Esophagus muscularis mucosa (tissue), 4 donors: ENCODE measurements at regions not wholly inside any gene's neighbourhood (a gene's known extent, or its start where the extent isn't known, plus 50 kb on each side); places are given as distances from the start of the nearest gene placed in this dataset.

Source experiments
- DNase-seq: peaks from one replicate; pipeline ENCODE4 v3.0.0-alpha.2; 2017; ENCODE audit errors: extremely low spot score
- H3K27ac ChIP-seq, 4 donors: fragments of 200-600 bp; sonication (generic); replicated peaks in 1 of 4; 1 replicate in 3 of 4; 2 replicates in 1 of 4; pipeline ENCODE4 v1.5.1; 2016 to 2019; ENCODE audit warnings: mild to moderate bottlenecking in 1 of 4
- H3K27me3 ChIP-seq, 4 donors: fragments of 200-600 bp; sonication (generic); one replicate each; pipeline versions ENCODE4 v1.5.1 to v1.6.0; 2016 to 2019
- H3K36me3 ChIP-seq, 4 donors: fragments of 200-600 bp; sonication (generic); one replicate each; pipeline ENCODE4 v1.5.1; 2016 to 2019
- H3K4me1 ChIP-seq, 4 donors: fragments of 200-600 bp; sonication (generic); one replicate each; pipeline ENCODE4 v1.5.1; 2016 to 2019
- H3K4me3 ChIP-seq, 4 donors: fragments of 200-600 bp; sonication (generic); 1 replicate in 2 of 4; 2 replicates in 2 of 4; pipeline ENCODE4 v1.5.1; 2016 to 2019; ENCODE audit warnings: mild to moderate bottlenecking in 4 of 4, moderate library complexity in 1 of 4
- H3K9me3 ChIP-seq, 4 donors: fragments of 200-600 bp; sonication (generic); 1 replicate in 3 of 4; 2 replicates in 1 of 4; pipeline ENCODE4 v1.5.1; 2016 to 2019
- CTCF ChIP-seq, 3 experiments: fragments of 200-600 bp in 2 of 3; fragments of 450-650 bp in 1 of 3; sonication (generic) in 2 of 3; IDR thresholded peaks; one replicate each; pipeline ENCODE4 v1.5.1; 2017 to 2019; ENCODE audit warnings: antibody characterized with exemption in 3 of 3, mild to moderate bottlenecking in 2 of 3, moderate library complexity in 1 of 3
- EP300 ChIP-seq: sonication (generic); formaldehyde crosslinking; IDR thresholded peaks from one replicate; pipeline ENCODE4 v1.6.1; 2017; ENCODE audit warnings: antibody characterized with exemption
- POLR2A ChIP-seq: fragments of 450-650 bp; IDR thresholded peaks from one replicate; pipeline ENCODE4 v1.6.1; 2017; ENCODE audit warnings: antibody characterized with exemption, moderate library complexity, mild to moderate bottlenecking, low read depth
- POLR2AphosphoS5 ChIP-seq, 2 donors: sonication (generic); formaldehyde crosslinking; IDR thresholded peaks; one replicate each; pipeline ENCODE4 v1.6.1; 2017; ENCODE audit warnings: antibody characterized with exemption in 2 of 2
- WGBS: methylation state at CpG from one replicate; pipeline ENCODE4 v1.1.5; 2018; 5-methylcytosine and 5-hydroxymethylcytosine counted together
- intact Hi-C: fragments of 100-400 bp; cut with DNase I; formaldehyde crosslinking; loops from one replicate; pipeline ENCODE4 v1.15.1; 2023

- H3K36me3 ChIP-seq = no peaks in the 10 kb centered on the region
- WGBS = 84% methylated on average over 18 of the region's 18 CpGs
- no peaks in the 10 kb centered on the region for H3K4me1 ChIP-seq
- DNase-seq = no peak
- H3K27ac ChIP-seq = no peak overlapping the region
- intact Hi-C loops = no loop called here
- no peaks in the 10 kb centered on the region for H3K9me3 ChIP-seq
- TF ChIP-seq CTCF (IDR thresholded peaks at IDR 0.05) (no peak), EP300 (no peak), POLR2AphosphoS5 (IDR thresholded peaks at IDR 0.05) (no peak), POLR2A (no peak)
- no peak overlapping the region for H3K4me3 ChIP-seq
- peaks cover 0 to 65% (median 8%) of the 10 kb centered on the region in 4 donors for H3K27me3 ChIP-seq
Measured at GRCh38 chr2:242024751-242025355, 155.3 kb downstream of the RTP5 start.

GRCh38 chr2:242027676-242028450 is 158.3 kb downstream of the RTP5 start:
- intact Hi-C loops = no loop called here
- H3K4me3 ChIP-seq = no peak overlapping the region
- no peak for DNase-seq
- H3K27ac ChIP-seq = no peak overlapping the region
- no peaks in the 10 kb centered on the region for H3K36me3 ChIP-seq
- H3K27me3 ChIP-seq = peaks cover 0 to 76% (median 8%) of the 10 kb centered on the region in 4 donors
- H3K9me3 ChIP-seq = no peaks in the 10 kb centered on the region
- 86% methylated on average over 22 of the region's 24 CpGs for WGBS
- no peaks in the 10 kb centered on the region for H3K4me1 ChIP-seq
- TF ChIP-seq EP300 (no peak), POLR2A (no peak), POLR2AphosphoS5 (IDR thresholded peaks at IDR 0.05) (no peak)

GRCh38 chr2:242029422-242030225 is 160.1 kb downstream of the RTP5 start:
- WGBS = 78% methylated on average over 21 of the region's 21 CpGs
- H3K36me3 ChIP-seq = no peaks in the 10 kb centered on the region
- H3K27me3 ChIP-seq = peaks cover 0 to 63% (median 3%) of the 10 kb centered on the region in 4 donors
- no peak overlapping the region for H3K4me3 ChIP-seq
- TF ChIP-seq EP300 (no peak), CTCF (IDR thresholded peaks at IDR 0.05) (no peak), POLR2AphosphoS5 (IDR thresholded peaks at IDR 0.05) (no peak), POLR2A (no peak)
- no peak overlapping the region for H3K27ac ChIP-seq
- H3K4me1 ChIP-seq = no peaks in the 10 kb centered on the region
- DNase-seq = no peak
- intact Hi-C loops = no loop called here
- no peaks in the 10 kb centered on the region for H3K9me3 ChIP-seq

- H3K9me3 ChIP-seq = no peaks in the 10 kb centered on the region
- TF ChIP-seq EP300 (no peak), POLR2A (no peak), POLR2AphosphoS5 (IDR thresholded peaks at IDR 0.05) (no peak), CTCF (IDR thresholded peaks at IDR 0.05) (no peak)
- WGBS = 84% methylated on average over 9 of the region's 9 CpGs
- no peak for DNase-seq
- no peak overlapping the region for H3K27ac ChIP-seq
- H3K27me3 ChIP-seq = peaks cover 0 to 58% (median 1%) of the 10 kb centered on the region in 4 donors
- intact Hi-C loops = no loop called here
- no peaks in the 10 kb centered on the region for H3K4me1 ChIP-seq
- H3K36me3 ChIP-seq = no peaks in the 10 kb centered on the region
- H3K4me3 ChIP-seq = no peak overlapping the region
Measured at GRCh38 chr2:242030226-242030575, 160.7 kb downstream of the RTP5 start.

- H3K36me3 ChIP-seq = no peaks in the 10 kb centered on the region
- DNase-seq = no peak
- no peaks in the 10 kb centered on the region for H3K4me1 ChIP-seq
- H3K27me3 ChIP-seq = peaks cover 0 to 61% (median 0%) of the 10 kb centered on the region in 4 donors
- intact Hi-C loops = no loop called here
- TF ChIP-seq POLR2AphosphoS5 (IDR thresholded peaks at IDR 0.05) (no peak), POLR2A (no peak), CTCF (IDR thresholded peaks at IDR 0.05) (no peak), EP300 (no peak)
- 79% methylated on average over 12 of the region's 12 CpGs for WGBS
- no peak overlapping the region for H3K4me3 ChIP-seq
- H3K9me3 ChIP-seq = no peaks in the 10 kb centered on the region
- H3K27ac ChIP-seq = no peak overlapping the region
Measured at GRCh38 chr2:242030858-242031257, 161.3 kb downstream of the RTP5 start.
